ENCODE measurements at regions not wholly inside any gene's neighbourhood (a gene's known extent, or its start where the extent isn't known, plus 50 kb on each side); places are given as distances from the start of the nearest gene placed in this dataset.

DNA sequence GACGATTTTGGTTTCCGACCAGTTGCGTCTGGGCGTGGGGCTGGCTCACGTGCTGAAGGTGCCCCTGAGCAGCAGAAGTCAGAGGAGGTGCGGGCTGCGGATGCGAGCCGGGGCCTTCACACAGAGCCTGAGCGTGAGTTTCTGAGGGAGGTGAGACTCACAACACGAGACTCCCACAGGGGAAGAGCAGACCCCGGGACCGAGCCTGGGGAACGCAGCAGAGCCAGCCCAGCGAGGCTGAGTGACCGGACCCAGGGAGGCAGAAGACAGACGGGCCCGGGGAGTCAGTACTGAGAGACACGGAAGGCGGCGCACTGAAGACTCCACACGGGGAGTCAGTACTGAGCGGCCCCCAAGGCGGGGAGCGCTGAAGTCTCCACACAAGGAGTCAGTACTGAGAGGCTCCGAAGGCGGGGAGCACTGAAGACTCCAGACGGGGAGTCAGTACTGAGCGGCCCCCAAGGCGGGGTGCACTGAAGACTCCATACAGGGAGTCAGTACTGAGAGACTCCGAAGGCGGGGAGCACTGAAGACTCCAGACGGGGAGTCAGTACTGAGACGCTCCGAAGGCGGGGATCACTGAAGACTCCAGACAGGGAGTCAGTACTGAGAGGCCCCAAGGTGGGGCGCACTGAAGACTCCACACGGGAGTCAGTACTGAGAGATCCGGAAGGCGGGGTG is 77.8 kb downstream of the DLL1 start:
- POLR2A ChIA-PET (ENCODE audit: partially characterized antibody) = no interaction called here
- Histone ChIP-seq H3K9me3 (ENCODE audit: insufficient read depth in 2 of 2, low read depth in 1 of 2, low read length in 1 of 2) (no peaks in the 10 kb centered on the region; a peak in 1 of 4 replicates), H3K4ac (replicated peaks; ENCODE audit: insufficient read length, low read depth, low read length) (no peak overlapping the region), H2BK20ac (ENCODE audit: low read length) (no peak overlapping the region), H2AFZ (ENCODE audit: low read length) (no peak overlapping the region), H2BK15ac (ENCODE audit: low read length) (no peak overlapping the region), H3K14ac (ENCODE audit: insufficient read length) (no peak overlapping the region), H3K9ac (replicated peaks in 1 of 4; ENCODE audit: extremely low read depth in 1 of 4, low read depth in 3 of 4, low read length in 3 of 4) (no peak overlapping the region), H3K18ac (ENCODE audit: extremely low read depth, low read length) (no peak overlapping the region), H2BK120ac (replicated peaks; ENCODE audit: low read depth, low read length) (no peak overlapping the region), H3K4me3 (ENCODE audit: extremely low read depth in 1 of 4, insufficient read depth in 2 of 4, low read depth in 3 of 4, low read length in 4 of 4) (no peak overlapping the region), H3K79me2 (ENCODE audit: control insufficient read depth in 1 of 2, insufficient read depth in 2 of 2, low read length in 2 of 2) (no peaks in the 10 kb centered on the region), H3K27me3 (replicated peaks in 1 of 4; ENCODE audit: control insufficient read depth in 3 of 4, extremely low read depth in 1 of 4, insufficient read depth in 3 of 4, low read length in 3 of 4) (no peaks in the 10 kb centered on the region), H4K20me1 (replicated peaks in 1 of 2; ENCODE audit: control insufficient read depth in 1 of 2, insufficient read depth in 2 of 2, low read length in 2 of 2) (no peaks in the 10 kb centered on the region), H3K23me2 (ENCODE audit: low read depth, low read length) (no peaks in the 10 kb centered on the region), H3K27ac (ENCODE audit: low read depth, low read length) (no peak overlapping the region), H3K79me1 (ENCODE audit: low read depth, low read length) (no peaks in the 10 kb centered on the region), H2BK12ac (ENCODE audit: low read depth, low read length) (no peak overlapping the region), H4K5ac (ENCODE audit: insufficient read length, low read depth, low read length) (no peak overlapping the region), H4K91ac (replicated peaks; ENCODE audit: insufficient read length, low read length) (no peak overlapping the region), H2BK5ac (ENCODE audit: low read depth, low read length) (no peak overlapping the region), H3K36me3 (ENCODE audit: control insufficient read depth in 2 of 4, insufficient read depth in 4 of 4, low read length in 3 of 4) (no peaks in the 10 kb centered on the region), H3K23ac (ENCODE audit: insufficient read length) (no peak overlapping the region), H3K4me1 (replicated peaks in 1 of 4; ENCODE audit: control insufficient read depth in 3 of 4, insufficient read depth in 4 of 4, low read length in 3 of 4) (no peaks in the 10 kb centered on the region), H3K56ac (replicated peaks; ENCODE audit: insufficient read length, low read depth, low read length) (no peak overlapping the region), H2AK5ac (ENCODE audit: low read depth, low read length) (no peak overlapping the region), H4K8ac (ENCODE audit: extremely low read depth, insufficient read depth, low read length) (no peak overlapping the region), H3K4me2 (ENCODE audit: insufficient read depth in 1 of 2, low read depth in 2 of 2, low read length in 2 of 2) (no peak overlapping the region)
- TF ChIP-seq ASH2L (IDR thresholded peaks at IDR 0.05; ENCODE audit: low read length) = no peak
- no peak for TF ChIP-seq CBX5 (IDR thresholded peaks at IDR 0.05; ENCODE audit: low read depth, low read length)
- TF ChIP-seq RFX5 (IDR thresholded peaks at IDR 0.05; ENCODE audit: borderline replicate concordance, low read depth, low read length) = no peak
- CTCF ChIA-PET (ENCODE audit: partially characterized antibody) = no interaction called here
- FAIRE-seq (no peak), DNase-seq (ENCODE audit: low read depth in 1 of 2, low spot score in 2 of 2) (no peak)
- 86% methylated on average over 35 of the region's 40 CpGs; no CpG with 5 or more reads in 1 of the 2 experiments for WGBS, 2 experiments (ENCODE audit: extremely low coverage in 1 of 2, insufficient coverage in 1 of 2, insufficient read length in 1 of 2, insufficient replicate concordance in 2 of 2, low coverage in 1 of 2, low lambda C conversion rate in 2 of 2, missing lambda C conversion rate in 1 of 2)

All from H1 (cell line).